ENCODE measurements at regions not wholly inside any gene's neighbourhood (a gene's known extent, or its start where the extent isn't known, plus 50 kb on each side); places are given as distances from the start of the nearest gene placed in this dataset.
"Not testable (repeated sequence)": the region's sequence is repeated elsewhere in the genome, so short reads cannot be mapped to it uniquely, and the experiment has no call there.

DNA sequence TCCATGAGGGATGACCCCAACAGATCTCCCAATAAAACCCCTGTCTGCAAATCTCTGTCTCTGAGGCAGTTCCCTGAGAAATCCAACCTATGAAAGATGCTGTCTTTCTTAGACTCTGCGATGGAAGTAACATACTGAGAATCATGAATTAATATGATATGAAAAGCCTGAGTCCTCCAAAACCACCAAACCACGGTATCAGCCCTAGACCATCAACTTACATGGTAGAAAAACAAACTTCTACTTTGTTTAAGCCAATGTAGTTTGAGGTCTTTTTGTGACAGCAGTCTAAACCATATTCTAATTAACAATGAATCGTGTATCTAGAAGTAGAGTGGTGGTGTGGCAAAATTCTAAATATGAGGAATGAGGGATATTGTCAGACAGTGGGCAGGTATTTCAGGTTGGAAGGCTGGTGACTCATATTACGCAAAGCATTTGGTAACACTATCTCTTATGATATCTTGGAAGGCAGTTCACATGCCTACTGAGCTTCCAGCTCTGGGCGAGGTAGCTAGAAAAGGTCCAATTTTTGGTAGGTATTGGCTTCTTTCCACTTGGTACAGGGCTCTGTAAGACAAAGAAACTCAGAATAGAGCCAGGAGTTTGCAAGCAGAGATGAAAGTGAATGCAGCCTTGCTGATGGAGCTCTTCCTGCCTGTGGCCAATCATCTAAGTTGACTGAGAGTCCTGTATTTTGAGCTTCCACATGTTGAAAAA lies 215.8 kb downstream of the ZFP36L2 start:
- in situ Hi-C loops (cut with HindIII; ENCODE audit: low pct_unique_long_range_greater_than_20kb, low sequenced_read_pairs) = no loop called here
- no peak for DNase-seq (ENCODE audit: low read depth, low spot score)

- in situ Hi-C loops (cut with HindIII; ENCODE audit: low pct_unique_long_range_greater_than_20kb, low sequenced_read_pairs) = no loop called here
- no peak for DNase-seq (ENCODE audit: low read depth, low spot score)
These were observed 217.0 kb downstream of the ZFP36L2 start for GRCh38 chr2:43009448-43009847.

- in situ Hi-C loops (cut with HindIII; ENCODE audit: low pct_unique_long_range_greater_than_20kb, low sequenced_read_pairs) = no loop called here
These were observed 216.0 kb upstream of the HAAO start for GRCh38 chr2:43008388-43008787.

DNA sequence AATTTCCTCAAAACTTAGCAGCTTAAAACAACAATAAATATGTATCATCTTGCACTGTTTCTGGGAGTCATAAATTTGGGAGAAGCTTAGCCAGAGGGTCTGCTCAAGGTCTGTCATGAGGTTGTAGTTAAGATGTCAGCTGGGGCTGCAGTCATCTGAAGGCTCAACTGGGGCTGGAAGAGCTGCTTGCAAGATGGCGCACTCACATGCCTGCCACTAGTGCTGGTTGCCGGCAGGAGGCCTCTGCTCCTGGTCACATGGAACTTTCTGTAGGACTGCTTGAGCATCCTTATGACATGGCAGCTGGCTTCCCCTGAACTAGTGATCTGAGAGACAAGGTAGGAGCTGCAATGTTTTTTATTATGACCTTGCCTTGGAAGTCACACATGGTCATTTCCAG lies 215.5 kb upstream of the HAAO start:
- in situ Hi-C loops (cut with HindIII; ENCODE audit: low pct_unique_long_range_greater_than_20kb, low sequenced_read_pairs) = no loop called here
- no peak for DNase-seq (ENCODE audit: low read depth, low spot score)

More at GRCh38 chr2:43008388-43008787, 216.0 kb upstream of the HAAO start:
- no peak for DNase-seq (ENCODE audit: low read depth, low spot score)

DNA sequence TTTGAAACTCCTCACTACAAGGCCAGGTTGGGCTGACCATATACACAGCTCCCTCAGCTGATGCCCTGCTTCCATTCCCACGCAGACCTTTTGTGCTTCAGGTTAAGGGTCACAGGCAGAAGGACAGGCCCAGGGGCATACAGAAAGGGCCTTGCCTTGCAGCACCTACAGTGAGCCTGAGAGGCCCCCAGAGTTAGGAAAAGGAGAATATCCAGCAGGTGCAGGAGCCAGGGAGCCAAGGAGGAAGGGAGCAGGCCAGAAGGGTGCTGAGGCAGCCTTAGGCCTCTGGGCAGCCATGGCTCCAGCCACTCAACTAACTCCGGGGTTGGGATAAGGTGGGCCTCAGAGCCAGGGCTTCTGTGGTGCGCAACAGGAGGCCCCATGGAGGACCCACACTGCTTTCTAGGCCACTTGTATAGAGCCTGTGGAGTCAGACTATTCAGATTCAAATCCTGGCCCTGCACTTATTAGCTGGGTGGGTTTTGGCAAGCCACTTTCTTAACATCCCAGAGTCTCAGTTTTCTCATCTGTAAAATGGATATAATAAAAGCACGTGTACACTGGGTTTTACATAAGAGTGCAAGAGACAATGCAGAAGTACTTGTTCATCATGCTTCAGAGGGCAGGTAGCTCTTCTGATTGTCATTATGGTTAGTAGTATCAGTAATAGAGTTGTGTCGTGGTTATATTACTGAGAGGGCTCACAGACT lies 214.6 kb upstream of the HAAO start:
- in situ Hi-C loops (cut with HindIII; ENCODE audit: low pct_unique_long_range_greater_than_20kb, low sequenced_read_pairs) = no loop called here
- no peak for DNase-seq (ENCODE audit: low read depth, low spot score)

DNA sequence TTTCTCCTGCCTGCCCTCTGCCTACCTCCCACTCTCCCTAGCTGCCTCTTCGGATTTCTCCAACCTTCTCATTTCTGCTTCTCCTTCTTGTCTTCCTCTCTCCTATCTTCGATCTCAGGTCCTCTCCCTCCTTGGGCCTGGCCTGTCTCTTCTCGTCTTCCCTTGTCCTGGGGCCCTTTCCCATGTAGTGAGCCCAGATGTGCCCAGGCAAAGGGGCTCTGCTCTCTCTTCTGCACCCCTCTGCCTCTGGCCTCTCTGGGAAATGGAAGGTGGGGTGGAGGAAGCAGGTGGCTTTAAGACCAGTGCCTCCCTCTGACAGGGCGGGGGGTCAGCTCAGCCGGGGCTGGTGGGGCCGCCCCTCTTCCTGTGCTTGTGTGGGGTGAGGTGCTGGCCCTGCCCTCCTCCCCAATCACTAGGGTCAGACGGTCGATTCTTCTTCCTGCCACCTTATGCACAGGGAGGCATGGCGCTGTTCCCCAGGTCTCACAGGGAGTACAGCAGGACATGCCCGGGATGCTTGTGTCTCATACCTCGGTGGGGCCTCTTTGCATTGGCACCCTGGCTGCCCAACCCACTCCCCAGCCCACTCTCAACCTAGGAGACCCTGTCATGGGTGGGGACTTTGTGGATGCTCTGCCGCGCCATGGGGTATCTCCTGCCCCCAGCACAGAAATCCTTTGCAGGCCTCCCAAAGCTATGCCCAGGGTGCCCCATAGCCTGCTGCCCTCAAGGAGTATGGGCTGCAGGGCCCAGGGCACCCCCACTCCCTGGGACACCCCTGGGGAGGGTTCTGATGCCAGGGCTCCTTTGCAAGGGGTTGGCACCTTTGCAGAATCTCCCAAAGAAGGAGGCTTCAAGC lies 213.8 kb upstream of the HAAO start:
- in situ Hi-C loops (cut with HindIII; ENCODE audit: low pct_unique_long_range_greater_than_20kb, low sequenced_read_pairs) = no loop called here
- DNase-seq (ENCODE audit: low read depth, low spot score) = no peak

DNA sequence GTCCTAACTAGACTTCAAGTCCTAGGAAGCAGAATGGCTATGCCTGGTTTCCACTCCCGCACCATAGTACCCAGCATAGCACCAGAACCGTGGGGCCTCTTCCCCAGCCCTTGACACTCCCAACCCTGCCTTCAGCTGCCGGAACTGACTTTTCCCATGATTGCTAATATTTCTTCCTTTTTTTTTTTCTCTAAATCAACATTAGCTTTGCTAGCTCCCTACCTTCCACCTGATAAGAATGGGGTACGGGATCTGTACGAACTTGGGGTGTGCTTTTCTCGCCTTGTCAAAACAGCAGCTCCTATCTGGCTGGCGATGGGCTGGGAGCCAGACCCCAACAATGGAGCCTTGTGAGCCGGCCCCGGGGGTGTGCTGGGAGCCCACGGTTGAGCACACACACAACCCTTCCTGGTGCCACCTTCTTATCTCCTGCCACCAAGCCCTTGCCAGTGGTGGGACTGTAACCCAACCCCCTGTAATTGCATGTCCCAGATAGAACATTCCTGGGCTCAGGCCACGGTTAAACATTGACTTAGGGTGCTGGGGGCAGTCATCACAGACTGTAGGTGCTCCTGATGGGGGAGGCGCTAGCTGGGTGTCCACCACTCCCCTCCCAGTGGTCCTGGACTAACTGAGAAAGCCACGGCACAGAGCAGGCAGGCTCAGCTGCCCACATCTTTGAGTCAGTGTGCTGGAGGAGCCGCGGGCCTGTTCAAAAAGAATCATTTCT lies 213.0 kb upstream of the HAAO start:
- in situ Hi-C loops (cut with HindIII; ENCODE audit: low pct_unique_long_range_greater_than_20kb, low sequenced_read_pairs) = no loop called here
- no peak for DNase-seq (ENCODE audit: low read depth, low spot score)

GRCh38 chr2:43004879-43005244 lies 212.5 kb upstream of the HAAO start:
- in situ Hi-C loops (cut with HindIII; ENCODE audit: low pct_unique_long_range_greater_than_20kb, low sequenced_read_pairs) = no loop called here

GRCh38 chr2:43004126-43004865 lies 211.9 kb upstream of the HAAO start:
- DNase-seq (ENCODE audit: low read depth, low spot score); in situ Hi-C loops (cut with HindIII; ENCODE audit: low pct_unique_long_range_greater_than_20kb, low sequenced_read_pairs): not testable (repeated sequence)

More at GRCh38 chr2:43004879-43005244, 212.5 kb upstream of the HAAO start:
- no peak for DNase-seq (ENCODE audit: low read depth, low spot score)

GRCh38 chr2:43003702-43004101 lies 211.3 kb upstream of the HAAO start:
- in situ Hi-C loops (cut with HindIII; ENCODE audit: low pct_unique_long_range_greater_than_20kb, low sequenced_read_pairs) = no loop called here

GRCh38 chr2:43001787-43002468 lies 209.5 kb upstream of the HAAO start:
- in situ Hi-C loops (cut with HindIII; ENCODE audit: low pct_unique_long_range_greater_than_20kb, low sequenced_read_pairs) = no loop called here

More at GRCh38 chr2:43003702-43004101, 211.3 kb upstream of the HAAO start:
- no peak for DNase-seq (ENCODE audit: low read depth, low spot score)

DNA sequence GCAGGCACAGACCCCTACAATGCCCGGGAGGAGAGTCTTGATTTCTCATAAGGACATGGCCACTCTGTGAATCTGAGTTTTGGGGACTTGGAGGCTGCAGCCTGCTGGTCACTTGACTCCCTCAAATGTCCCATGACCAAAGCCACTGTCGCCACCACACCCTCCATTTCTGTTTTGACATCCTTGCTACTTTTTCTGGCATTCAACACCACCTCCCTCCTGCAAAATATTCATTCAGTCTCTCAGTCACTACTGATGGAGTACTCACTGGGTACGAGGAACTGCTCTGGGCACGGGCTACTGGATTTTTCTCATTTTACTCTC lies 208.6 kb upstream of the HAAO start:
- in situ Hi-C loops (cut with HindIII; ENCODE audit: low pct_unique_long_range_greater_than_20kb, low sequenced_read_pairs) = no loop called here
- DNase-seq (ENCODE audit: low read depth, low spot score) = no peak

More at GRCh38 chr2:43001787-43002468, 209.5 kb upstream of the HAAO start:
- DNase-seq (ENCODE audit: low read depth, low spot score) = no peak

- peak; percentile 76 for DNase-seq (ENCODE audit: low read depth, low spot score)
- in situ Hi-C loops (cut with HindIII; ENCODE audit: low pct_unique_long_range_greater_than_20kb, low sequenced_read_pairs) = no loop called here
These were observed 208.1 kb upstream of the HAAO start for GRCh38 chr2:43000242-43001054.

DNA sequence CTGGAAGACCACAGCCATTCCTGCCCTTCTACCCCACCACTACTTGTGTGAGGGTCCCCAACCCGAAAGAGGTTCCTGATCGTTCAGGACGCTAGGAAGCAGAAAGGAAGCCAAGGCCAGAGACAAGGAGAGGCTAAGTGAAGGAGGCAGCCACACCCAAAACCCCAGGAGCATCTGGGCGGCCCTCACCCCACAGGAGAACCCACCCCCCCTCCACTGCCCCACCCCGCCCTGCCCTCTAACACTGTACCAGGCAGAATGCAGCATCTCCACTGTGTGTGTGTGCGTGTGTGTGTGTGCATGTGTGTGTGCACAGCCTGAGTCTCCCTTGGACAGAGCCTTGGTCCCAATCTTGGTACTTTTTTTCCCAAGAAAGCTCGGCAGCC lies 207.5 kb upstream of the HAAO start:
- in situ Hi-C loops (cut with HindIII; ENCODE audit: low pct_unique_long_range_greater_than_20kb, low sequenced_read_pairs) = no loop called here

GRCh38 chr2:42999391-42999841 lies 207.0 kb upstream of the HAAO start:
- DNase-seq (ENCODE audit: low read depth, low spot score) = no peak
- in situ Hi-C loops (cut with HindIII; ENCODE audit: low pct_unique_long_range_greater_than_20kb, low sequenced_read_pairs) = no loop called here

More for the DNA sequence above, 207.5 kb upstream of the HAAO start:
- DNase-seq (ENCODE audit: low read depth, low spot score) = no peak

GRCh38 chr2:42998721-42999120 lies 206.3 kb upstream of the HAAO start:
- DNase-seq (ENCODE audit: low read depth, low spot score) = no peak
- in situ Hi-C loops (cut with HindIII; ENCODE audit: low pct_unique_long_range_greater_than_20kb, low sequenced_read_pairs) = no loop called here

All from SK-MEL-5 (cell line).